RKO (cell line): ENCODE measurements at regions not wholly inside any gene's neighbourhood (a gene's known extent, or its start where the extent isn't known, plus 50 kb on each side); places are given as distances from the start of the nearest gene placed in this dataset.
A peak's percentile ranks its signal among the peaks of the same experiment; 100 is the strongest.

Experiments used
- DNase-seq: peaks from one replicate; pipeline ENCODE4 v3.0.0-alpha.2; 2016; ENCODE audit warnings: low spot score

DNA sequence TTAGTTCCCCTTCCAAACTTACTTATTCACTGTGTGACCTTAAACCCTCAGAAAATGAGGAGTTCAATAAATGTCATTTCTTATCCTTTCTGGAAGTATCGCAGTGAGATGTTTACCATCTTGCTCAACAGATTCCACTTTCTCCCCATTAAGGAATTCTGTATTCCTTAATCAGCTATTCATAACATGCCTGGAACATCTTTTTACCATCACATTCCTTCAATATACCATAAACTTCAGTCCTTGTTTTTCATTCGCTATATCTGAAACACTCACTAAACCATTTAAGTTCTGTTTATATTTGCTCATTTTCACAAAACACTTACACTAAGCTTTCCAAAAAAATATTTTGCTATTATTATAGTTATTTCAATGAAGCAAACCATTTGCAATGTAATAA, 1158.6 kb downstream of the CDH12 start:
- no peak for DNase-seq

DNA sequence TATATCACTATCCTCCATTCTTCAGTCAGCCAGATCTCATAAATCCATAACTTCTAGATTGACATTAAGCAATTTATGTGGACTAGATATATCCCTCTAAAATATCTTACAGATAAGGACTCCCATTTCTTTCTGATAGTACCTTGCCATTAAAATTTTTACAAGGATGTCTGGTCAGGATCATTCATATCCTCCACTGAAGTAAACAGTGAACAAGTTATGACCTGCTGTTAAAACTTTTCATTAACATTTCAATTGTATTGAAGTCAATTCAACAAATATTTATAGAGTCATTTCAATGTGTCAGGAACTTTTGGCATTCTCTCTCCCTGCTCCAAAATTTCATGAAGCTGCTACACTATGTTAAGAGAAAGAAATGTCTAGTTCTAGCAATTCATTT, 1159.6 kb downstream of the CDH12 start:
- no peak for DNase-seq

DNA sequence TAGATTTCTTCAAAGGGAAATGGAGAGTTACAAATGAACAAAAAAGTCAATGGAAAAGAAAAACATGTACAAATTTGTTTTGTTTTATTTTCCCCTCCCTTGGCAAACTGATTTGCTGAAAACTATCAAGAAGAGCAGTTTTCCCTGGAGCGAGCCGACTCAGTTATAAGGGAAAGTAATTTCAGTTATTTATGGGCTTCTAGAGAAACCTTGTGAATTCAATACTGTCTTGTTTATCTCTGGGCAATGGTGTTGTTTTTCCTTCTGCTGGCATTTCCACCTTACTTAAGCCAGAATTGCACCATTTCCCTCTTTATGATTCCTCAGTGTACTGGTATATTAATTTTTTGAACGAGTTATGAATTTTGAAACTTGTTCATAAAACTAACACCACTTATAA, 1163.6 kb downstream of the CDH12 start:
- DNase-seq, result no peak

DNA sequence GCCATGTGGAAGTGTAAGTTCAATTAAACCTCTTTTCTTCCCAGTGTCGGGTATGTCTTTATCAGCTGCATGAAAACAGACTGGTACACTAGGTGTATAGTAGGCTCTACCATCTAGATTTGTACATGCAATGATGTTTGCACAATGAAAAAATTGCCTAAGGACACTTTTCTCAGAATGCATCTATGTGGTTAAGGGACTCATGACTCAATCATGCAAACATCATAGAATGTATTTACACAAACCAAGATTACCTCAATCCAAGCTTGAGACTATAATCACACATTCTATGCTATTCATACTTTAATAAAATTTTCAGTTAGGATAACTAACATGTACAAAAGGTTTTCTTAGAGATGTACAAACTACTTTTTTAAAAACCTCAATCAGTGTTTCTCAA, 1164.5 kb downstream of the CDH12 start:
- DNase-seq, result no peak

DNA sequence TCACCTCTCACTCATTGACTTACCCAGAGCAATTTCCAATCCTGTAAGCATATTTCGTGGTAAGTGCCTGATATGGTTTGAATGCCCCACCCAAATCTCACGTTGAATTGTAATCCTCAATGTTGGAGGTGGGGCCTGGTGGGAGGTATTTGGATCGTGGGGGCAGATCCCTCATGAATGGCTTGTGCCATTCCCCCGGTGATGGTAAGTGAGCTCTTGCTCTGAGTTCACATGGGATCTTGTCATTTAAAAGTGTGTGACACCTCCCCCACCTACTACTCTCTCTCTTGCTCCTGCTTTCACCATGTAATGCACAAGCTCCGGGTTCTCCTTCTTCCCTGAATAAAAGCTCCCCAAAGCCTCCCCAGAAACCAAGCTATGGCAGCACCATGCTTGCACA, 1165.5 kb downstream of the CDH12 start:
- no peak for DNase-seq

DNA sequence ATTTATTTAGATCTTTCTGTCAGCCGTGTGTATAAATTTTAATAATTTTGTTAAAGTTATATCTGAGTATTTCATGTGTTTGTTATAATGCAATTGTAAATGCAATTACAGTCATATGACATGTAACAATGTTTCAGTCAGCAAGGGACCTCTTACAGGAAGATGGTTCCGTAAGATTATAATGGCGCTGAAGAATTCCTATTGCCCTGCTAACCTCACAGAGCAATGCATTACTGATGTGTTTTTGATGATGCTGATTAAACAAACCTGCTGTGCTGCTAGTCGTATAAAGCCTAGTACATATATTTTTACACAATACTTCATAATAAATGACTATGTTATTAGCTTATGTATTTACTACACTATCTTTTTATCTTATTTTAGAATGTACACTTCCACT, 1166.4 kb downstream of the CDH12 start:
- no peak for DNase-seq

DNA sequence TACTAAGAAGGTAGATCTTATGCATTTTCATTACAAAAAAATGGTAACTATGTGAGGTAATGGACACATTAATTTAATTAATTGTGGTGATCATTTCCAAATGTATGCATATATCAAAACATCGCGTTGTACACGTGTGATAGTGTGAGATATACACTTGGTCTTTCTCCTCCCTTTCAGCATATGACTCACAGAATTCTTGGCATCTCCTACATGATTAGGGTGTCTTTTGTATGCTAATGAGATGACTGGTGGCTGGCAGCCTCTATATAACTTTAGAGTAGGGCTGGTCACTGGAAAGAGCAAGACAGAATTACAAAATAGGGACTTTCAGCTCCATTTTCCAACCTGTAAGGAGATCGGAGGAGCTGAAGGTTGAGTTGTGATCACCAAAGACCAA, 1167.6 kb downstream of the CDH12 start:
- peak; percentile 22 for DNase-seq

DNA sequence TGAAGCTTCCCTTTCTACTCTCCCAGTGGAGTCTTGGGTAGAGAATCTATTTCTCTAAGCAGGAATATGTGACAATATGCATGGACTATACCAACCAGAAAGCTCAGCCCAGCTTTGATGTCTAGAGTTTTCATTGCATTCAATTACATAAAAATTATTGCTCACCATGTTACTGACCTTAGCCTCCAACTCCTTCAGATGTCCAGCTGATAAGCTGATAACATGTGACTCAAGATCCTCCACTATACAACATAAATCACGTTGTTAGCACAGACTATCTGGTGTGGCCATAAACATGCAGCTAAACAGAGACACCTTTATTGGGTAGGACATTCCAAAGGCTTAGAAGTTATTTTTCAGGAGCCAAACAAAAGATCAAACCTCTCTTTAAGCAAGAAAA, 1168.2 kb downstream of the CDH12 start:
- no peak for DNase-seq

DNA sequence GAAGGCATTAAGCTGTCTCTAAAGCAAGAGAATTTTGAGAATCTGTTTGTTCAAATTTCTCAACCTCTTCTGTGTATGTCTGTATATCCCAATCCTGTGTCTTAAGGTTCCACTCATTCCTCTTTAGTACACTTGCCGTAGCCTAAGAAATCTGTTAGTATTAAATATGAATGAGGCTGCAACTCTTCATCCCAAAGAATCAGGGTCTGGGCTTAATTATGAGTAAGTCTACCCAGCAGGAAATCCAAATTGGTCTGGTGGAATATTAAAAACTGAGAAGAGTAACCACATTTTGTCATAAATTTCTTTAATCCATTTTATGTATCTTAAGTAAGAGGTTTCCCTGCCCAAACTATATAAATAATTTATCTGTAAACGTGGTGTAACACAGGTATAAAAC, 1171.2 kb downstream of the CDH12 start:
- no peak for DNase-seq

DNA sequence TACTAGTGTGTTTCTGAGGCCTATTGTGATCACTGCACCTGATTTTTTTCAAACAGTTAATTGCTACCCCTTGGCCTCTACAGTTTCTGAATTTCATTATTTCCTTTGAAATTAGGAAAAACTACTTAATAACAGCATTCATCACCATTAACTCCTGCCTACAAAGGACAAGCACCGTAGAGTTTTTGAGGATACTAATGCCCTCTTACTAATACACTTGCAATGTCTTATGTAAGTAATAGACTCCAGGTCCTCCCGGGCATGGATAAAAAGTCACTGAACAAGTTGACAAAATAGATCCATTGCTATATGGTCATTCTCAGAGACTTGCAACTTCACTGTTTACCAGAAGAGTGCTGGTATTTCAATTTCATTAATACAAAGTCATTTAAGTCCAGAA, 1172.5 kb downstream of the CDH12 start:
- DNase-seq, result no peak

DNA sequence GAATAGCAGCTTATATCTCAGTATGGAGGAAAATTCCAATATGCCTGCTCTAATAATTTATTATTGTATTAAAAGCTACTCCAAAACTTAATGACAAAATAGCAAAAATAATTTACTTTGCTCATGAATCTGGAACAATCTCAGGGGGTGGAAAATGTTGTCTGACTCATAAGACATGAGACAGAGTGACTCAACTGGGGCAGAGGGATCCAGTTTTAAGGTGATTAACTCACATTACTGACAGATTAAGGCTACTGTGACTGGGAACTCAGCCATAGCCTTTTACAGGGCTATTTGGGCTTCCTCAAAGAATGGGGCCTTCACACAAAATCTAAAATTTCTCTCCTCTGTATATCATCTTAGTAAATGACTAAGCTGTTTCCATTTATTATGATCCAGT, 1172.9 kb downstream of the CDH12 start:
- DNase-seq, result peak; percentile 83

DNA sequence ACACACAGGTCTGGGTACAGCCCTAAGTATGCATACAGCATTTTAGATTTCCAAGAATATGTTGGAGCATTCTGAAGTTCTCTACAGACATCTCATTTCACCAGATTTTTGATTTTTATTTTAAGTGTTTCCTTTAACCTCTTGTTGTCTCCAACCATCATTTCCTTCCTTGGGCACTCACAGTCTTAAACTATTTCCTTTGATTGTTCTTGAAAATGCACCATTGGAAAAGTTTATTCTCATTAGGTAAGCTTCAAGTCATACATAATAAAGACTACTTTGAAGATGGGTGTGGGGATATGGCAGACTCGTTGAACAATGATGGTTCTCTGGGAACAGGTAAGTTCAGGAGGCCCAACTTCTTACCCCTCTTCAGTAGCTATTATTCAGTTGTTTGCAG, 1174.6 kb downstream of the CDH12 start:
- DNase-seq, result no peak

DNA sequence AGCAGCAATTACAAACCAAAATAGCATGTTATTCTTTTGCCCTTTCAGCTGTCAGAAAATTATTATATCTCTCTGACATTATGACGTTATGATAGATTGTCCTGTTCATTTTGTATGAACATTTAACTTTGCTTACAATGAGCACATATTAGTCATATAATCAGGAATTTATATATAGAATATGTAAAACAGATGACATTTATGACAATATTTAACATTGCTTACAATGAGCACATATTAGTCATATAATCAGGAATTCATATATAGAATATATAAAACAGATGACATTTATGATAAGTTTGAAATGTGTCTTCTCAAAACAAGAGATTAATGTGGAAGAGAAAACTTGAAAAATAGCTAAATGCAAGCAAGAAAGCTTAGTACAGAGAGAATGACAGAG, 1180.2 kb downstream of the CDH12 start:
- DNase-seq, result no peak

DNA sequence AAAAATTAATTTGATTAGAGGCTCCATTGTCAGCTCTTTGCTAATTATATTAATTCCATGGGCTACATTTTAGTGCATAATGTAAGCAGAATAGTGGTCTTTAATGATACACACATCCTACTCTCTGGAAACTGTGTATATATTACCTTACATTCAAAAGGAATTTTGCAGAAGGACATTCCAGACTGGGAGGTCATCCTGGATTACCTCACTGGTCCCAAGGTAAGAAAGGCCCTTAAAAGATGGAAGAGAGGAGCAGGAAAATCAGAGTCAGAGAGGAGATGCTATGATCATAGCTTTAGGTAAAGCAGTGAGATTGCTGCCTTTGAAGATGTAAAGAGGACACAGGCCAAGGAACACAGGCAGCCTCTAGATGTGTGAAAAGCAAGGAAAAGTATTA, 1180.8 kb downstream of the CDH12 start:
- no peak for DNase-seq

DNA sequence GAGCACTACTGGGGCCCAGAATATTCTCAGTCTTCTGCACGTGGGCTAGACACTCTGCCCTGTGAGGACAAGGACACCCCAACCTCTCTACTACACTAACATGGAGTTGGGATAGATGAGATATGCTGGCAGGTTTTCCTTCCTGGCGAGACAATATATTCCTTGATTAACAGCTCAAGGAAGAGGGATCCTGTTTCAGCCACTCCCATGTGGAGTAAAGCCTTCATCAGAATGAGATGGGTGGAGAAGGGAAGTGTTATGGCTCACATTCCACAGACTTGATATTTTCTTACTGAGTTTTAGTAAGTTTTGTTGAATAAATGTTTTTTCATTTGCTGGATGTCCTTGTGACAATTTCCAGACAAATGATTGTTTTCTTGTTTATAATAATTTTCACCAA, 1187.6 kb downstream of the CDH12 start:
- DNase-seq, result no peak

DNA sequence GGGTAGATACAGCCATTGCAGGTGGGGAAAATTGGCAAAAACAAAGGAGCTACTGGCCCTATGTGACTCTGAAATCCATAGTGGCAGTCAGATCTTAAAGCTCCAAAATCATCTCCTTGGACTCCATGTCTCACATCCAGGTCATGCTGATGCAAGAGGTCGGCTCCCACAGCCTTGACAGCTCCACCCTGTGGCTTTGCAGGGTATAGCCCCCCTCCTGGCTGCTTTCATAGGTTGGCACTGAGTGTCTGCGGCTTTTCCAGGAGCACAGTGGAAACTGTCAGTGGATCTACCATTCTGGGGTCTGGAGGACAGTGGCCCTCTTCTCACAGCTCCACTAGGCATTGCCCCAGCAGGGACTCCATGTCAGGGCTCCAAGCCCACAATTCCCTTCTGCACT, 1190.1 kb downstream of the CDH12 start:
- no peak for DNase-seq

DNA sequence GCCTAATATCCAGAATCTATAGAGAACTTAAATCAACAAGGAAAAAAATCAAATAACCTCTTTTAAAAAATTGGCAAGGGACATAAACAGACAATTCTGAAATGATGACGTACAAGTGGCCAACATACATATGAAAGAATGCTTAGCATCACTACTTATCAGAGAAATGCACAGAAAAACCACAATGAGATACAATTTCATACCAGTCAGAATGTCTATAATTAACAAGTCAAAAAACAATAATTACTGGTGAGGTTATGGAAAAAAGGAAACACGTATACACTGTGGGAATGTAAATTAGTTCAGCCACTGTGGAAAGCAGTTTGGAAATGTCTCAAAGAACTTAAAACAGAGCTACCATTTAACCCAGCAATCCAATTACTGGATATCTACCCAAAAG, 1192.0 kb downstream of the CDH12 start:
- no peak for DNase-seq

DNA sequence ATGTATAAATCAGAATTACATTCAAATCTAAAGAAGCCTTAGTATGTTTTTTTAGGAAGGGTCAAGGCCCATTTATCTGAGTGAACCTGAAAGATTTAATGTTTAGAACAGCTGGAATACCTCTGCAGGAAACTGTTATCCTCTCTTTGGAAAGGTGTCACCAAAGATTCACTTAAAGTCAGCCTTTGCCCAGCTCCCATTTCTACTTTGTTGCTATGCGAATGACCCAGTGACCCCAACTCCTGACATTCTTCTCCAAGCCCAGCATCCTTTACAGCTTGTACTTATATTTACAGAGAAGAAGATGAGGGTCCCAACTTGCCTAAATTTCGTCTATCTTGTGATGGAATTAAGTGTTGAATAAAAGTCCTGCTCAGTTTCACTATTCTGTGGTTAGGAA, 1198.6 kb downstream of the CDH12 start:
- DNase-seq, result no peak

DNA sequence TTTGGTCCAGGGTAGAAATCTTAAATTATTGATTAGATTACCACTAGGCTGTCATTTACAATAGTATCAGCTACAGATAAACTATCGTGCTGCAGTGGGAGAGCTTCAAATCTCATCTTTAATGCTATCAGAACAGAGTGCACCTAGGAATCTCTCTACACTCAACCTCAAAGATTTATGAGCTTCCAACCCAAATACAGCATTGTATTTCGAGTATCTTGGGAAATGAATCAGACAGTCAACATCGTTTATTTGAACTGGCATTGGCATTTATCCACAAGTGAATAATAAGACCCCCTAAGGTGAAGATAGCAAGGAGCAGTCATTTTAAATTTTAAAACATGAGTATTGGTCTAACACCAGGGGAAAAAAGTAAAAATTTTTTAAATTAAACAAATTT, 1203.2 kb downstream of the CDH12 start:
- no peak for DNase-seq

DNA sequence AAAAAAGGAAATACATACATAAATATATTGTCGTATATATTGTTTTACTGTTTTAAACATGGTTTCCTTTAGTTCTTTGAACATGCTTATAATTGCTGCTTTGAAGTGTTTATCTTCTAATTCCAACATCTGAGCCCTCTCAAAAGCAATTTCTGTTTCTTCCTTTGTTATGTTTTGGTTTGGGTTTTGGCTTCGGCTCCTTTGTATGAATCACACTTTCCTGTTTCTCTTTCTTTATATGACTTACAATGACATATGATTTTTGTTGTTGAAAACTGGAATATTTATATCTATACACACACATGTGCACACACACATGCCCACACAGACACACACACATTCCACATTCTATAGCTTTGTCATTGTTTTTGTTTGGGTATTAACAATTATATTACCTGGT, 1206.7 kb downstream of the CDH12 start:
- DNase-seq, result no peak

DNA sequence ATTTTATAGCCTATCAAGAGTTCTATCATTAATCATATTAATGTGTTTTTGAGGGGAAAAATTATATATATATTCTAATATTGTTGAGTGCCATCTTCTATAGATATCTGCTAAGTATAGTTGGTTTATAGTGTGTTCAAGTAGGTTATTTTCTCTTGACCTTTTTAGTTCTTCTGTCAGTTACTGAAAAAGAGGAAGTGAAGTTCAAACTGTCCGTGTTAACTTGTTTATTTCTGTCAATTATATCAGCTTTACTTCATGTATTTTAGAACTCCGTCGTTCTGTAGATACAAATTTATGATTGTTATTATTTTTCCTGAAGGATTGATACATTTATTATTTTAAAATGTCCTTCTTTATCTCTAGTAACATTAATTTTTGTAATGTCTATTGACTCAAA, 1209.1 kb downstream of the CDH12 start:
- no peak for DNase-seq

DNA sequence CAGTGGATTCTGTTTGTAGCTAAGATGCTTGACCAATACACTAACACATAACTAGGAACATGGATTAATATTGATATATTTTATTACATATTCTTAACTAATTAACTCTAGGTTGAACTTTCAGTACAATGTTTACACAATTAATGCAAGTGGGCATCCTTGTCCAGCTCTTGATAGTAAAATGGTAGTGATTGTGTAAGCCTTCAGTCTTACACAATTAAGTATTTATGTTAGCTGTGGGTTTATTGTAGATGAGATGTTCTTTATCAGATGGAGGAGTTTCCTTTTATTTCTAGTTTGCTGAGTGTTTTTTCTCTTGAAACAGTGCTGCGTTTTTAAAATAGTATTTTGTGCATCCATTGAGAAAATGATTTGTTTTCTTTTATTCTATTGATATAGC, 1210.8 kb downstream of the CDH12 start:
- no peak for DNase-seq

DNA sequence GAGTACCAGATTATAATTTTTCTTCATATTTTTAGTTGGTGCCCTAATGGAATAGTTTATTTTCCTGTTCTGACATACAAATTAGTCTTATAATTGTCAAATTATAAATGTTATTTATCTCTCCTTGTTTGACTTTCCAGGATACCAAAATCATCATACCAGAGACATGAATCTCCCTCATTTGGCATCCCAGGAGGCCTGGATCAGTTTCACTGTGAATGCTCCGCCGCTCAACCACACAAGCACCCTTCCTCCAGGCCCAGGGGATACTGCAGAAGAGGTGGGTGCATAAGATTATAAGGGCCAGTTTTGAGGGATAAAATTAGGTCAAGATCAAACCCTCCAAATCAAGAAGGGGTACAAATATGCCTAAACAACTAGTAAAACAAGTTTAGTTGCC, 1229.3 kb downstream of the CDH12 start:
- no peak for DNase-seq

DNA sequence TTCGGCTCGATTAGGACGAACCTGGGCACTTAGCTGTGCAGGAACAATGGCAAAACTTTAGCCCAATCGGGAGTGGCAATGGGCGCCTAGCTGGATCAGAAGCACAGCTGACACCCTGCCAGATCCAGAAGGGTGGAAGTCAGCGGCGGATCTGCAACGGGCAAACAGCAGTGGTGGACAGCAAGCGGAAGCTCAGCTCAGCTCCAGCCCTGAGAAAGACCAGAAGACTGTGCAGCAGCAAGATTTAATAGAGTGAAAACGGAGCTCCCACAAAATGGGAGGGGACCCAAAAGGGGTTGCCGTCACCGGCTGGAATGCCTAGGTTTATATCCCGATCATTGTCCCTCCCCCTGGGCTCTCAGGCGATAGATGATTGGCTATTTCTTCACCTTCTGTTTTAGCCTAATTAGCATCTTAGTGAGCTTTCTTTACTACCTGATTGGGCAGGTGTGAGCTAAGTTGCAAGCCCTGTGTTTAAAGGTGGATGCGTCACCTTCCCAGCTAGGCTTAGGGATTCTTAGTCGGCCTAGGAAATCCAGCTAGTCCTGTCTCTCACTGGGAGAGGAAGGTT, 1237.9 kb downstream of the CDH12 start:
- no peak for DNase-seq

DNA sequence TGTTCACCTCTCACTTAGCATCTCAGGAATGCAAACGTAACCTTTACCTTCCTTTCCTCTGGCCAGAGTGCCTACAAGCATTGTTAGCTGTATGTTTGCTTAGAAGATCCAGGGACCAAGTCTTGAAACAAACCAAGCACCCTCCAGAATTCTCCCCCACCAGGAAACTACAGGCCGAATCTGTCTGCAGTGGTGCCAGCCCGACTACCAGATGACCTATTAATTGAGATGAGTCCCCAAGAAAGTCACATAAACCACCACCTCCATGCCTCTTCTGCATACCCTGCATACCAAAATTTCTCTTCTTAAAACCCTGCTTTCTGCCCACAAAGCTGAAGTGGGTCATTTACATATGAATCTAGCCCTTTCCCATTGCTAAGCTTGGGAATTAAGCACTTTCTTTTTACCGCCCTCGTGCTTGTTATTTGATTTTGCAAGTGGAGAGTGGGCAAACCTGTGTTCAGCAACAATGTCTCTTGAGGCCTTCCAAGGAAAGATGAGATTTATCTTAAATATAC, 1239.1 kb downstream of the CDH12 start:
- no peak for DNase-seq
